GM12873 (cell line): ENCODE measurements at regions not wholly inside any gene's neighbourhood (a gene's known extent, or its start where the extent isn't known, plus 50 kb on each side); places are given as distances from the start of the nearest gene placed in this dataset.

ENCODE experiments used
- TF ChIP-seq, protein P1 (sequence below): IDR thresholded peaks from 2 replicates; pipeline ENCODE4 v1.5.1; 2012; ENCODE audit warnings: low read depth, mild to moderate bottlenecking, moderate library complexity, low read length, control low read depth; ENCODE audit not compliant: insufficient read depth; ENCODE audit errors: missing control alignments

DNA sequence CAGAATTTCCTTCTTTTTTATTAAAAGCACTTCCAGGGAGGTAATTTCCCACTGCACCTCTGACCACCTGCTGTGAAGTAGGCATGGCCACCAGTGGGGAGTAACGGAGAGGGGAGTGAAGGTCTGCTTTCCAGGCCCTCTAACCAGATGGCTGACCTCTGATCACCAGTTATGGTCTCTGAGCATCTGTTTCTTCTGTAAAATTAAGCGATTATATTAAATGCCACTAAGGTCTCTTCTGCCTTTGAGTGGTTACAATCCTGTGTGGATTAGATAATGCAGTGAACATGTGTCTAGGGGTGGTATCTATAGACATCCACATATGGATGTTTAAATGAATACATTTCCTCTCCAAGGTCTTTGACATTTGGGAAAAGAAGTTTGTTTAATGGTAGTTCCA is 199.6 kb downstream of the HERPUD2 start:
- TF ChIP-seq, protein P1, sequence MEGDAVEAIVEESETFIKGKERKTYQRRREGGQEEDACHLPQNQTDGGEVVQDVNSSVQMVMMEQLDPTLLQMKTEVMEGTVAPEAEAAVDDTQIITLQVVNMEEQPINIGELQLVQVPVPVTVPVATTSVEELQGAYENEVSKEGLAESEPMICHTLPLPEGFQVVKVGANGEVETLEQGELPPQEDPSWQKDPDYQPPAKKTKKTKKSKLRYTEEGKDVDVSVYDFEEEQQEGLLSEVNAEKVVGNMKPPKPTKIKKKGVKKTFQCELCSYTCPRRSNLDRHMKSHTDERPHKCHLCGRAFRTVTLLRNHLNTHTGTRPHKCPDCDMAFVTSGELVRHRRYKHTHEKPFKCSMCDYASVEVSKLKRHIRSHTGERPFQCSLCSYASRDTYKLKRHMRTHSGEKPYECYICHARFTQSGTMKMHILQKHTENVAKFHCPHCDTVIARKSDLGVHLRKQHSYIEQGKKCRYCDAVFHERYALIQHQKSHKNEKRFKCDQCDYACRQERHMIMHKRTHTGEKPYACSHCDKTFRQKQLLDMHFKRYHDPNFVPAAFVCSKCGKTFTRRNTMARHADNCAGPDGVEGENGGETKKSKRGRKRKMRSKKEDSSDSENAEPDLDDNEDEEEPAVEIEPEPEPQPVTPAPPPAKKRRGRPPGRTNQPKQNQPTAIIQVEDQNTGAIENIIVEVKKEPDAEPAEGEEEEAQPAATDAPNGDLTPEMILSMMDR, result no peak

DNA sequence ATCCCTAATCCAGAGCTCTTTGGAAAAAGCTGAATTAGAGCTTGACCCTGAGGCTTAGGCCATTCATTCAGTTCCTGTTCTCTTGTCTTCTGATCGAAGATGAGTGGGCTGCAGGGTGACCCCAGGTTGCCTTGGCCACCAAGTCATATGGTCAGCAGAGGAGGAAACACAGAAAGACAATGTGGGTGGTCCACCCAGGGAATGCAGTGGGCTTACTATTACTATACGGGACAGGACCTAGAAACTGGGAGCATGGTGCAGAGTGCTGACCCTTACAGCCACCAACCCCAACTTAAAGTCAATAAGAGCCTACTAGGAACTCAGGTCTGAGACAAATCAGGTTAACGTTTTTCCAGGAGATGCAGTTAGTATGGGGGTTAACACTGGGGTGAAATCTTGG is 200.5 kb downstream of the HERPUD2 start:
- TF ChIP-seq, protein P1, result no peak

DNA sequence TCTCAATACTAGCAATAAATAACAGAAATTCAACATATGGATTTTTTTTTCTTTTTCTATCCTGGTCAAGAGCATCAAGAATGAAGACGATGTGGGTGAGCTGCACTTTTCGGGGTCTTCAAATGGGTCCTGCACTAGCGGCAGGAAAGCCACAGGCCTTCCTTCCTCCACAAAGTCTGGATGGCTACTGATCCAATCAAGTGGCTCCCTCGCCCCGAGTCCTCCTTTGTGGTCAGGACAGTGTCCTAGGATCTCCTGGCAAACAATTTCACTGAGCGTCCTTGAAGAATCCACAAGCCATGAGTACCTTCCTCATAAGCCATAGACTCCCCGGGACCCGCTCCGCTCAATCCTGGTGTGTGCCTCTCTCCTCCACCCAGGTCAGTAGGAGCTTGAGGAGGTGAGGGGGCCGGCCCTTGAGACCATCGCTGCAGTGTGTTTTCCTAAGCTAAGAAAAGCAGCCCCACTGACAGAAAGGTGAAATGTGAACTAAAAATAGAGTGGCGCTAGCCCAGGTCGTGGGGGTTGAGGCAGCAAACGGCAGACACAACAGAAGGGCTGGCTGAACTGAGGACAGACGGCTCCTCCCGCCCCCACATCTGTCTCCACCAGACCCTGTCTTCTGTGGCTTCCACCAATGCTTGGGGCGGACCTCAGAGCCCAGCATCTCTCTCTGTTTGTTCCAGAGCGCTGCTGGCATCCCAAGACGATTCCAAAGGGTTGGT is 202.3 kb downstream of the HERPUD2 start:
- TF ChIP-seq, protein P1, result no peak

DNA sequence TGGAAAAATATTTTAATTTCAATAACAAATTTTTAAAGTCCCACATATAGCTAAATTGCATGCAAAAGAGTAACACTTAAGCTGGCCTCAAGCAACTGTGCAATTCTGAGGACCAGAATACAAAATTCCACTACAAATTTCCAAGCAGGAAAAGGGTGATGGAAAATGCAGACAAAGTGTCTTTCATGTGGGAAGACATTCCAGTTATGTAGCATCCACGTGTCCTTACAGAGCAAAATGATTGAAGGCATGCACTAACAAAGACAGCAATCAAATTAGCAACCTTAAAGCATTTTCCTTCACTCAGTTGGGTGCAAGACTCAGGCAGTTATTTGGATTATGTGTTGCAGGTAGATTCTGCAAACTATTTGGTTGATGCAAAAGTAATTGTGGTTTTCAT is 203.7 kb downstream of the HERPUD2 start:
- TF ChIP-seq, protein P1, result no peak

DNA sequence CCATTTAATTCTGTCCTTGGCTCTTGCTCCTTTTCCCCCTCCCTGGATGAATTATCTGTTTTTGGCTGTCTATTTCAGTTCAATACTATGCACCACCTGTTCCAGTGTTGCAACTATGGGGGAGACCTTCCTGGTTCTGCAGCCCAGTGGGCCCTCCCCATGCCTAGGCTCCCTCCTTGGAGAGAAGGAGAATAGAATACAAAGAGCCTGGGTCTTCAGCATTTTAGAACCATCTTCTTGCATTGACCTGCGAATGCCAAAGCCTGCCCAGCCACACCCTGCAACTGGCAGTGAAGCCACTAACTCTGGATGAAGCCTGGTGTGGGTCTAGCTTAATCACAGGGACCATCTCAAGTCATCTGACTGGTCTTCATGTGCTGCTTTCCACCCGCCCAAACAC is 207.1 kb downstream of the HERPUD2 start:
- TF ChIP-seq, protein P1, result no peak

DNA sequence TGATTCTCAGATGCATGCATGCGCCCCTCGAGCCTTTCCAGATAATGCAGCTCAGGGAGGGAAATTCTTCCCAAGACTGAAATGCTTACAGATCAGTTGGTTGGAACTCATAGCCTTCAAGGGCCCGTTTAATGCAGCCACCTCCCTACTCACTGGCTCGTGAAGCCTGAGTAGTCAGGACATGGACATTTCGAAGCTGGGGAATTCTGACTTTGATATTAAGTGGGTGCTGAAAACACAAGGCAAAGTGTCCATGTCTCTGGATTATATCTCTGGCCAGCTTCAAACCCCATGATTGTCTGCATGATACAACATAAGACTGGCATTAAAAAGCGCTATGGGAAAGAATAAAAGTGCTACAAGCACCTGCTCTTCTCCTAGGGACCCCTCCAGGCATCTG is 207.5 kb downstream of the HERPUD2 start:
- TF ChIP-seq, protein P1, result no peak

DNA sequence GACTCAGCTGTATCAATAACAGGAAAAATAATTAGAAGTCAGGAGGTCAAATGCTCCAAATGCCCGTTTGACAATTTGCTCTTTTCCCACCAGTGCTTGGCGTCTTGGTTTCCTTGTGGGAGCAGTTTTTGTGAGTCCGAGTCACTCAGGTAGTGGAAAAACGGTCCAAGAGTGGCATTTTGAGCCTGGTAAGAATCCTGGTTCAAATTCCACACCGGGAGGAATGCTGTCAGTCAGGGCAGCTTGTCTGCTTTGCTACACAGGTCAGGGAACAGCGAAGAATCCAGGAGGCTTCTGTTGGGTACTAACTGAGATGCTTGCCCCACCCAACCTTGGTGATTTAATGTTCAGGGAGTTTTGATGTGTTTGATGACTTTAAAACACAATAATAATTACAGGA is 209.5 kb downstream of the HERPUD2 start:
- TF ChIP-seq, protein P1, result no peak
